GM12875 (cell line): ENCODE measurements at regions not wholly inside any gene's neighbourhood (a gene's known extent, or its start where the extent isn't known, plus 50 kb on each side); places are given as distances from the start of the nearest gene placed in this dataset.

ENCODE experiments used
- H3K4me3 ChIP-seq: one replicate; pipeline ENCODE4 v1.5.1; 2011; ENCODE audit warnings: low read depth, low read length, control low read depth
- CTCF ChIP-seq: IDR thresholded peaks from 2 replicates; pipeline ENCODE4 v1.5.1; 2011; ENCODE audit warnings: low read depth, mild to moderate bottlenecking, control low read depth, inconsistent platforms, low read length, moderate library complexity, borderline replicate concordance; ENCODE audit not compliant: insufficient read depth

- TF ChIP-seq CTCF = no peak
- H3K4me3 ChIP-seq = no peak overlapping the region
Measured at GRCh38 chr12:58470266-58471010, 449.9 kb downstream of the LRIG3 start.

- H3K4me3 ChIP-seq = no peak overlapping the region
- no peak for TF ChIP-seq CTCF
Measured at GRCh38 chr12:58479401-58479800, 440.9 kb downstream of the LRIG3 start.

GRCh38 chr12:58481811-58482210 lies 438.5 kb downstream of the LRIG3 start:
- H3K4me3 ChIP-seq = no peak overlapping the region
- TF ChIP-seq CTCF = no peak

- no peak for TF ChIP-seq CTCF
- H3K4me3 ChIP-seq = no peak overlapping the region
Measured at GRCh38 chr12:58487255-58487654, 433.0 kb downstream of the LRIG3 start.

GRCh38 chr12:58487678-58488161 lies 432.6 kb downstream of the LRIG3 start:
- no peak for TF ChIP-seq CTCF
- no peak overlapping the region for H3K4me3 ChIP-seq

- no peak for TF ChIP-seq CTCF
Measured at GRCh38 chr12:58489394-58489793, 430.9 kb downstream of the LRIG3 start.

GRCh38 chr12:58491306-58491705 lies 429.0 kb downstream of the LRIG3 start:
- H3K4me3 ChIP-seq = no peak overlapping the region
- TF ChIP-seq CTCF = no peak

More at GRCh38 chr12:58489394-58489793, 430.9 kb downstream of the LRIG3 start:
- no peak overlapping the region for H3K4me3 ChIP-seq
